Superior temporal gyrus (tissue), 1 donor: ENCODE measurements at regions not wholly inside any gene's neighbourhood (a gene's known extent, or its start where the extent isn't known, plus 50 kb on each side); places are given as distances from the start of the nearest gene placed in this dataset.

ENCODE experiments used
- DNase-seq: peaks from one replicate; pipeline ENCODE4 v3.0.0-alpha.2; 2016; ENCODE audit errors: extremely low spot score

DNA sequence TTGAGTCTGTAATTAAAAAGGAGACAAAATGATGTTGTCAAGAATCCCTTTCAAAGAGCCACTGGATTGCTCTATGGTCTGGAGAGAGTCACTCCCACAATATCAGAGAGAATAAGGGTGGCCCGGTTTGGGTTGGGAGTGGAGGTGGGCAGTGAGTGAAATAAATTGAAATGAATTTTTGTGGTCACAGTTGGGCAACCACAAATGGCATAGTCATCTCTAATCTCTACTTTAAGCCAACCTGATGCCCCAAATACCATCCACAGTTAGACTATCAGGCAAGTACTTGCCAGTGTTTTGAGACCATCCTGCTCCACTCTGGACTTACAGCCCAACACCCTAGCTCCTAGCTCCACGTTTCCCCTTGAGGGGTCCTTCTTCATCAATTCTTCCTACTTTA, 559.7 kb downstream of the BCL11A start:
- DNase-seq = no peak

DNA sequence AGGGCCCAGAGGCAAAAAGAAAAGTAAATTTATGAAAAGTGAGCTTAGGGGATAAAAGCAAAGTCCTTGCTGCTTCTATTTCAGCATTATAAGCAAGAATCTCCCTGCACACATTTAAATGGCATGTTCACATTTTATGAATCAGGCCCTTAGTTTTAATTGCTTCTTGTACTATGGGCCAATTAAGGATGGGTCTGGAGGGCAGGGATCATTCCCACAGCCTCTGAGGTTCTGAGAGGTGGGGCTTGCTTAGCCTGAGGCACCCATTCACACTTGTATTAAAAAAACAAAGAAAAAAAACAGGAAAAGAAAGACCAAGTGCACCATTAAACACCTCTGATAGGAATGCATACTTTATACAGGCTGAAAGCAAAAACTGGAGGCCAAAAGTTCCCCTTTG, 565.1 kb downstream of the BCL11A start:
- DNase-seq = no peak

DNA sequence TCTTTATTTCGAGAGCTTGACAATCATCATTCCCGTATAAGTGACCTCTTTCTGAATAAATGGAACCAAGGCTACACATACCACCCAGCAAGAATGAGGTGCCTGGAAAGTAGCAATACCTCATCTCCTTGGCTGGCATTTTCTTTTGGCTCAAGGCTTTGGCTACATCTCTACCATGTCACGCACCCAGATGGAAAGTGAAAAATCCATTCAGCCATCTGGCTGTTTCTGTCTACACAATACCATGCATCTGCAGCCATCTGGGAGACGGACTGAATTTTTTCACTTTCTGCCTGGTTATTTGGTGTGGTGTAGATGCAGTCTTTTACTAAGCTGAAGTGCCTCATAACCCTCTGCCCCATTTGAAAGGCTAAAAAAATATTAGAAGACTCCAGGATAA, 566.9 kb downstream of the BCL11A start:
- peak; percentile 25 for DNase-seq

DNA sequence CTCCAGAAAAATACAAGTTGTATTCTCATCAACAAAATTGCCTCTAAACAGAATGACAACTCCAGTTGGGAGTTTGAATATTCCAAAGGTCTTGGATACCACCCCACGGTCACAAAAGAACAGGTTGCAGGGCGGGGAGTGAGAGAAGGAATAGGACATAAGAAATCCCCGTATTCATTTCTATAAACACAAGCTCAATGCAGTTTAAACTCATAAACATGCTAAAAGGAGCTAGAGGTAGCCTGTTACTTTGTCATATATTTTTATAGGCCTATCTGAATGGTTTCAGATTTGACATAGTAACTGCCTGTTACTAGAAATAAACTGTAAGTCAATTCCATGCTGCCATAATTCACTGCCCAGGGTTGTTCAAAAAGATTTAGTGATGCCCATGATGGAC, 567.5 kb downstream of the BCL11A start:
- no peak for DNase-seq

DNA sequence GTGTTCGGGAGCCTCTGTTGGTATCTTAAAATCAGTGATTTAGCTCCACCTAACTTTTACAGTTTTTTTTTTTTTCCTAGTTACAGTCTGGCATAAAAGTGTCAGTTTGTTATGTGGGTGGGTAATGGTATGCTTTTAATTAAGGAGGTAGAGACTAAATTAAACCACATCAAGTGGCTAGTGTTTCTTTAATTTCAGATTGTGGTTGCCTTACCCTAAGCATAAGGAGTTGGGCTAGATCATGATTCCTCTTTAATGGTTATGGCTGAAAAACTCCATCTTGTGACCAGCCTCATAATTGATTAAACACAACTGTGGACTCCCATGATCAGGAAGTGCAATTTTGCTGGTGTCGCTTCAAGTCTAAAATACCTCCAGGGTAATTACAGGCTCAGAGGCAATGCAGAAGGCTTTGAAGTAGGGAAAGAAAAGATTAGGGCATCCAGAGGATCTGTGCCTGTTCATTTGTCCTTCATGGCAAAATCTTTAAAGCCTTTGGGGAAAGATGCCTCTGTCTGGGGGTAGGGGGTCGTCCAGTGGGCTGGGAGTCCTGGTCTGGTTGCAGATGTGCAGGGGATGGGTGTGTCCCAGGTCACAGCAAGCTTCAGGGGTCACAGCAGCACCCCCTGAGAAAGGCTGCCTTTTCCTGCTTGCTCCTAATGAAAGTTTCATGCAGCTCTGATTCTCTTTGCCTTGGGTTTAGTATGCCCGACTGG, 579.2 kb downstream of the BCL11A start:
- no peak for DNase-seq

DNA sequence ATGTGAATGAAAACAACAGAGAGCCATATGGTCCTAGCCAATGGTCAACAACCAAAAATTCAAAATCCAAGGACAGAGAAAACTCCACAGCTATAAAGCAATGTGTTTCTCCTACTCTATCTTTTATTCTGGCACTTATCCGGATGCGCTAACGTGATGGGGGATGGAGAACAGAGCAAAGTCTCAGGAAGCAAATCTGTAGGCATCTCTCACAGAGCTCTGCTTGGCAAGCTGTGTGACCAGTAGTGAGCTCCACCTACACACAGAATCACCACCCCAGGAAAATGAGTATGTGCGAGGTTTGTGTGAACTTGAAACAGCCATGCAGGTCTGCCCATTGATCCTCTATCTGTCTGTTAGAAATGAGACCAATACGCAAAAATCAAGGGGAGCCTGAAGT, 584.3 kb downstream of the BCL11A start:
- DNase-seq = peak; percentile 64

DNA sequence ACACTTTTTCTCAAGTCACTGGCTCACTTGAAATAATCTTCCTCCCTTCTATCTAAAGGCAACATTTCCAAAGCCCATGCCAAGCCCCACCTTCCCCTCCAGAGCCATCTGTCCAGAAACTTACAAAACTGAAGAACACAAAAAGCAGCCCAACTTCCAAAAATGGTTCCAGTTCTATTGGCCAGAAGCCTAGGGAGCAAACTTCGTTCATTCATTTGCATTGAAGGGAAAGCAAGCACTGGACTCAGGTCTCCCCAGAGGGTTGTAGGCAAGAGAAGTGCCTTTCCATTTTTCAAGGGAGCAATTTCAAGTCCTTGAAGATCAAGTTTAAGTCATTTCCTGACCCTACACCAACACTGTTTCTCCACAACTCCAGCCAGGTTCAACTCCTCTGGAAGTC, 585.0 kb downstream of the BCL11A start:
- DNase-seq = peak; percentile 24

DNA sequence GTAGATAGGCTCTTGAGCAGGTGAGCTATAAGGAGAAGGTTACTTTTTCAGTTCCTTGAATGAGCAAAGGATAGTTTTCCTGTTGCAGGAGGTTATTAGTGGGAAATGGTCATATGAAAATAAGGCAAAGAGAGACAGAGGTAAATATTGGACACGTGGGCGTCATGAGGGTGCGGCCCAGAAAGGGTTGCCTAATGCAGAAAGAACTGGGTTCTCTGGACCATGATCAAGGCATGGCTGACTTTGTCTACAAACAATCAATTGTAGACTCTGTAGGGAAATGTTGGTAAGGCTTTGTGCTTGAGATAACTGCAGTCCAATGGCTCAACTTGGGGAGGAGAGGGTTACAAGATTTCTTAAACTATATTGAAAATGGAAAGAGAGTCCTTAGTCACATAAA, 585.8 kb downstream of the BCL11A start:
- DNase-seq = no peak

DNA sequence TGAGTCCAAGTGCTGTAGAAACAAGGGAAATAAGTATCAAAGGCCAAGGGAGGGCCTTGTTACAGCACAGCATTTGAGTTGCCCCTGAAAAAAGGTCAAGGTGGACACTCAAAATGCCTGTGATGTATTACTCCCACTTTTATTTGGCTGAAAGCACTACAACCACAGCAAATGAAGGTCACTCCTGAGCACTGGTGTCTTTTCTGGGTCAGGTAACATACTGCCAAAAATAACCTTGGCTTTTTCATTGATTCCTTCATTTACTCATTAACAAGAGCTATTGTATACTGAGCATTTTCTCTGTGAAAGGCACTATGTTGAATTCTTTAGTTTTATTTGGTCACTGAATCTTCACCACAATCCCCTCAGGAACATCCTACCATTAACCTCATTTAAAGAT, 590.3 kb downstream of the BCL11A start:
- no peak for DNase-seq

DNA sequence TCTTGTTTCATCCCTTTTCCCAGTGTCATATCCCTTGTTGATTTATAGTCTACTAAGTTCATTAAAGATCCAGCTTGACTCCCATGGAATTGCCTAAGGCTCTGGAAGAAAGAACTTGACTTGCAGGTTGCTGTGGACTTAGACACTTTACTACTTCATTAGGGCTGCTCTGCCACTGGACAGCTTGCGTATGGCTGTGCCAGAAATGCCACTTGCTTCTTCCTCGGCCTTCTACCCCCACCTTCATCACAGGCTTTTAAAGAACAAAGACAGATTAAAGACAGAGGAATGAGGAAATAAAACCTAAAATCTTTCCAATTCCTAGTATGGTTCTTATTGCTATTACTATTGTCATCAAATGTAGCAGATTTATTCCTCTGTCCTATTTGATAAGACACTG, 591.7 kb downstream of the BCL11A start:
- DNase-seq = no peak

DNA sequence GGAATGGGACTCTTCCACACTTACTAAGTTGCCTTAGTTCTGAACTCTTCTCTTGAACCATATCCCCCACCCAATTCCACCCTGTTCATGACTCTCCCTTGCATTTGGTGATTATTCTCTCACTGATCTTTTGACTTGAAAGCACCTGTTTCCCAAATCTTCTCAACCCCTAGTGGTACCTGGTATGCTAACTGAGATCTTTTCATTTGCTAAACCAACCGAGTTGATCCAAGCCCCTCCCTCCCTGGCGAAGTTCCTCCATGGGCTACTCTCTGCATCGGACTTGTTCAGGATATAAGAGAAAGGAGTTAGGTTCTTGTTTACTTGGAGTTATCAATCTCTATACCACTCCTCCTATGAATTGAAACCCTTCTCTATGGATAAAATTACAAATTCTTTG, 593.5 kb downstream of the BCL11A start:
- no peak for DNase-seq

DNA sequence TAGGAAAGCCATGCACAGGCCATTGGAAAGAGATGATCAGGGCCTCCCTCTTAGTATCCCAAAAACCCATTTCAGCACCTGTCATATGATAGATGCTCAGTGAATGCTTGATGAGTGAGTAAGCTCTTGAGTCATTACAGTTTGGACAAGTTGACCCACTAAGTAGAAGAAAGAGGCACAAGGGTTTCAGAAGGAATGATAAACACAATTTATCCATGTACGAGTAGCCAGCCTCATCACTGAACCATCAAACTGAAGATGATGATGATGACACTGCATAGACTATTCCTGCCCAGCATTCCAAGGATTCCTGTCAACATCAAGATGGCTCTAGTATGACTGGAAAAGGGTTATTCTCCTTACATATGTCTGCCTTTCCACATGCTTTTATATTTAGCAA, 596.0 kb downstream of the BCL11A start:
- DNase-seq = no peak

DNA sequence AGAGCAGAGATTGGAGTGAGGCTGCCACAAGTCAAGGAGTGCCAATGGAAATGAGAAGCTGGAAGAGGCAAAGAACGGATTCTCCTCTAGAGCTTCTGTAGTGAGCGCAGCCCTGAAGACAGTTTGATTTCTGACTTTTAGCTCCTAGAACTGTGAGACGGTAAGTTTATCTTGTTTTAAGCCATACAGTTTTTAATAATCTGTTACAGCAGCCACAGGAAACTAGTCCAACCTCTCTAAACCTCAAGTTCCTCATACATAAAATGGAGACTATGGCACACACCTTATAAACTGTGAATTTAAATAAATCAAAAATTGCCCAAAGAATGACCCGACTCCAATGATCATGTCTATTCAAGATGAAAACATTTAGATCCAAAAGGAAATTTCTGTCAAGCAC, 596.5 kb downstream of the BCL11A start:
- DNase-seq = no peak

DNA sequence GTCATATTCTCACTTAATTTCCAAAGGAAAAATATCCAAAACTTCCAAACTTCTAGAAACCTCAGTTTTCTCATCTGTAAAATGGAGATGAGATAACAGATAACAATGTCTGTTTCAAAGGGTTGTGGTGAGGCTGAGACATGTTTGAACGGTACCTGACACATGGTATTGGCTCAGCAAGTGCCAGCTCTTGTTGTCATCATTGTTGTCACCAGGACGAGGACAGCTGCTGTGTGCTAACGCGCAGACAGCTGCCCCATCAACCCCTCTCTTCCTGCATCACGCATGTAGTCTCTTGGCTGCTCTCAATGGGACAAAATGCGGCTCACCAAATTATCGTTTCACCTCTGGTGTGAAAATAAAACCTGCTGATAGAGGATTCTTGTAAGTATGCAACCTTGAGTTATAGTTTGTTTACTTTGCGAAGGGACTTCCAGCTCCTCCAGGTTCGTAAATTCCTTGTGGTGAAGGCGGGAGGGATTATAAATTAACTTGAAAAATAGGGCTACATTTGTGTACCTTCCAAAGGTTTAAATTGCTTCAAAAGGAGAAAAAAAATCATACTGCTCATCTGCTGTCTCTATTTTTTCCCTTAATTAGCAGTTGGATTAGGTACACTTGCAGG, 605.4 kb downstream of the BCL11A start:
- DNase-seq = no peak

DNA sequence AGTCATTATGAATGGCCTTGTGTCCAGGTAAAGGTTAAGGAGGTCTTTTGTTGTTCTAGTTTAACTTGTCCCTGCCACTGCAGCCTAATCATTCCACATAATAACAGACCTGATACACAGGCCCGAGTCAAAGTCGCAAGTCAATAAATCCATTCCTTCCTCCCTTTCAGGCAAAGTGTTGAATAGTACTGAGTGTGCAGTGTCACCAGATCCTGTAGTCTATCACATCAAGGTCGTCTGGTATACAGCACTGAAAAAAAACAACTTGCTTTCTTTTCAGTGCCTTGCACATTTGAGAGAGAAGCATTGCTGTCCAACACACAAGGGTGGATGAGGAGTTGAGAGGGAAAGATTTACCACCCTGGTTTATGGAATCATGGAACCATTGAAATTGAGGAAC, 606.2 kb downstream of the BCL11A start:
- no peak for DNase-seq

DNA sequence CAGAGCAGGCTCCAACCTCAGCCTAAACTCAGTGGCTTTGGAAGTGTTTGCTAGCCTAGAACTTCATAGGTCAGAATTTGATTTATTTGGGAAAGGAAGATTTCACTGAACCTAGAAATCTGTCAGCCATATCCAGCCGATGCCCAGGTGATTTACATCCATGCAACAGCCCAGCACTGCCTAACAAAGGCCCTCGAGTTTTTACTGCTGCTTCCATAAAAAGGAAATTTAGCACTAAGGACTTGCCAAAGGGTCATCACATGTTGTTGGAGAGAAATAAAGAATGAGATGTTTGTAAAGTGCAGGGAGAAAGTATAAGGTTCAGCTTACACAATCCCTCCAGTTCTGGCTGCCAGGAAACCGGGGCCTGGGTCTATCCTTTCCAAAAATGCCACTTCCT, 614.2 kb downstream of the BCL11A start:
- DNase-seq = no peak

DNA sequence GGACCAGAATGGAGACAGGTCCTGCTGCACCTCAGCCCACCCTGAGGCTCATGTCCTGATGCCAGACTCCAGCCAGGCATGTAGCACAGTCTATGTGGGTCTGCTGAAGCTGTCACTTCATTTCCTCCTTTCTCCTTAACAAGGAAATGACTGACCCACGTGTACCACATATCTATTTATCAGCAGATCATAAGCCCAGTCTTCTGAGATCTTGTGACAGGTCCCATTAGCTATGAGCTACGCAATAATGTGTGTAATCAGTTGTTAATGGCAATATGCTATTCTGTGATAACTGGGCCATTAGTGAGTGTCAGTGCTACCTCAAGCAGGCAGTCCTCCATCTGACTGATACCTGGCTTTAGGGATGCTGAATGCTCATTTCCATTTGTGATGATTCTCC, 615.3 kb downstream of the BCL11A start:
- no peak for DNase-seq

DNA sequence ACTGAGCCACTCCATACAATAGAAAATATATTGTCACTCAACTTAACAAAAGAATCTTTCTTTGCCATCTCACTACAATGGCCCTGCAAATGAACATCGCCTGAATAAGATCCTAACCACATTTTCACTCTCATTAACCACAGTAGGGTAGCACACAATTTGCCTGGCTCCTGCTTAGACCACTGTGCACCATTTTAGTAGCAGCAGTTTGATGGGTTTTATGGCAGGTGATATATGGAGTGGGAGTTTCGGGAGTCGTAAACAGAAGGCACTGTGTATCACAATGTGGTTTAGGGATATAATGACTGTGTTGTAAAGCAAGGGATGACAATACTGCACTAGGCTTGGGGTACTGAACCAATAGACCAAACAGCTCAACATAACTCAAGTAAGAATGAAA, 617.4 kb downstream of the BCL11A start:
- DNase-seq = no peak

DNA sequence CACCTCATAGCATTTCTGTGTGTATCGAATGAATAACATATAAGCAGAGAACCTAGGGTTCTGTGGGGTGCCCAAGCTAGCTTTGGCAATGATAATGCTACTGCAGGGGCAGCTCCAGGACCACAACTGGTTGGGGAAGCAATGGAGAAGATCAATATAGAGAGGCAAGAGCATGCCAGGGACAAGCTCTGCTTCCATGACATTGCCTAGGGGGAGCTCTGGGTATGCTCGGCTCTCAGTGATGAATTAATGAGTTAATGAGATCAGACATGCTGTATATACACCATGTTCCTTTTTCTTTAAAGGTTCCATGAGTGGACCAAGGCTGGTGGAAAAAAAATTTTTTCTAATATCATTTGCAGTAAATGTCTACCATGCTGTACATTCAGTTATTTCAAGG, 618.4 kb downstream of the BCL11A start:
- DNase-seq = no peak

DNA sequence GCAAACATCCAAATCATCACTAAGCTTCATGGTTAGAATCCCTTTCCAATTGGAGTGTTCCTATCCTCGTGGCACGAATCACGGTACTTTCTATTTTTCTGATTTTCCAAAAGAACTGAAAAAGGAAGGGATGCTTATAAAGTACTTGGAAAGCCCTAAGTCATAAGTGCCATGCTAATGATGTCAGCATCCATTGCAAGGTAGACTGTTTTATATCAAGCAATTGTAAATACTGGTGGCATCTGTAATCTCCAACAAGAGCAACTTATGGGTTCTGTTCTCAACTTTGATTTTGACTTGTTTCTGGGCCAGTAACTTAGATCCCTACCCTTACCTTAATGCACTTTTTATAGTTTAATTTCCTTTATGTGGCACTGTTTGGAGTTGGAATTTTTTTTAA, 619.5 kb downstream of the BCL11A start:
- no peak for DNase-seq

DNA sequence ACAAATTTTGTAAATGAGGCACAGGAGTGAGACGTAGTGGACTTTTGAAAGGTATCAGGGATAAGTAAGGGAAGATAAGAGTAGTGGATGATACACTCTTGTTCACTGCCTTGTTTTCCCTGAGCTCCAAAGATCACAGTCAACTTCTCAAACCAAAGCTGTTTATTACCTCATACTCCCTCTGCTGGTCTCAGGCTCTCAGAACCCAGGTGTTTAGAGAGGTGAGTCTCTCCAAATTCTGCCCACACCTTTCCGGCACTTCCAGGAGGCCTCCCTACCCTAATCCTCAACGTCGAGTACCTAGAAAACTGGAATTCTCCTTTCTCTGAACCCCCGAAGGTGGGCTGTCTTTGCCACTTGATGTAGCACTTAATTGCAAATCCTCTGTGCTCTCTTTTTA, 621.1 kb downstream of the BCL11A start:
- DNase-seq = no peak

DNA sequence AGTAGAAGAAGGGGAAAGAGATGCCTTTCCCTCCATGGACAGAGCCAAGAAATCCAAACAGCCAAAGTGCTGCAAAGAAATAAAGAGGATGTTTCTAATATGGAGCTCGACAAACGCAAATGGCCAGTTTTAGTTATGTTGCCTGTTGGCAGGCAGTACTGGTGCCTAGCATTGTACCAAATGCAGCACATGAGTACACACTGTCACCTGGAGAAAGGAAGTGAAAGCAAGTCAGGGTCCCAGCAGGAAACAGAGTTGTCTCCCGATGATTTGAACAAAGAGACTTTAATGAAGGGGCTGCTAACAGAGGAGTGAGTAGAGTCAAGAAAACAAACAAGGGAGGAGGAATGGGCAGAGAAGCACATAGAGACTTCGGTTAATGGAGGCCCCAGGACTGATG, 623.0 kb downstream of the BCL11A start:
- no peak for DNase-seq

DNA sequence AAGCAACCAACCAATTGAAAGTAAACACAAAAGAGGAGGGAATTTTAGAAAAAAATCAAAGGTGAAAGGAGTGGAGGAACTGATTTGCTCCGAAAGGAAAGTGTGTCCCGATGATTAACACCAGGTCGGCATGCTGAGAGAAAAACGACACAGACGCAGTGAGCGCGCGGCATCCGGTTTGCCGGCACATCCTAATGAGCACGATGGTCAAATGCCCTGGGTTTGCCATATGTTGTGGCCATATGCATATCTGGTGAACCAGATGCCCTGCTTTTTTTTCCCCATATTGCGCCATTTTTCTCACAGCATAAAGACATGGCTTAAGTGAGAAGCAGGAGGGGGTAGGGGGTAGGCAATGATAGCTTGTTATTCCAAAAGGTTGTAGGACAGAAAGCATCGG, 626.7 kb downstream of the BCL11A start:
- DNase-seq = no peak

DNA sequence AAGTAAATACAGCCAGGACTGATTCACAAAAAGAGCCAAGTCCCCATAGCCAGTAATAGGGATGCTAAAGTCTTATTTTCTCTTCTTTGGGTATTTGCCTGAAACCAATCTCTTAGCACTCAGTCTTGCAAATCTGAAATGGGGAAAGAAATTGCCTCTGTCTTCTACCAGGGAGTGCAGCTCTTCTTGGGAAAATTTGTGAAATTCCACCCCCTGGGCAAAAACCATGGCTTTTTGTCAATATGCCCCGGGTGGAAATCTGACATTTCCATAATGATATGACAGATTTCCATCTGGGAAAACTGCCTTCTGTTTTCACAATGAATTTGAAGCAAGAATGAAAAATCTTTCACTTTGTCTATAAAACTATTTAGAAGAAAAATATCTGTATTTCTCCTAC, 628.1 kb downstream of the BCL11A start:
- DNase-seq = no peak
